Coronary artery (tissue), 2 donors: ENCODE measurements at regions not wholly inside any gene's neighbourhood (a gene's known extent, or its start where the extent isn't known, plus 50 kb on each side); places are given as distances from the start of the nearest gene placed in this dataset.

Experiments used
- DNase-seq: peaks from one replicate; pipeline ENCODE4 v3.0.0-alpha.2; 2017; ENCODE audit warnings: low spot score
- H3K27ac ChIP-seq, 2 donors: fragments of 200-600 bp; sonication (generic); one replicate each; pipeline ENCODE4 v1.5.1; 2016 to 2019
- H3K4me3 ChIP-seq: fragments of 200-600 bp; sonication (generic); 2 replicates; pipeline ENCODE4 v1.5.1; 2016; ENCODE audit warnings: mild to moderate bottlenecking, moderate library complexity
- TF ChIP-seq, protein P1 (sequence below): fragments of 200-600 bp; sonication (generic); IDR thresholded peaks from one replicate; pipeline ENCODE4 v1.5.1; 2019; ENCODE audit warnings: antibody characterized with exemption

DNA sequence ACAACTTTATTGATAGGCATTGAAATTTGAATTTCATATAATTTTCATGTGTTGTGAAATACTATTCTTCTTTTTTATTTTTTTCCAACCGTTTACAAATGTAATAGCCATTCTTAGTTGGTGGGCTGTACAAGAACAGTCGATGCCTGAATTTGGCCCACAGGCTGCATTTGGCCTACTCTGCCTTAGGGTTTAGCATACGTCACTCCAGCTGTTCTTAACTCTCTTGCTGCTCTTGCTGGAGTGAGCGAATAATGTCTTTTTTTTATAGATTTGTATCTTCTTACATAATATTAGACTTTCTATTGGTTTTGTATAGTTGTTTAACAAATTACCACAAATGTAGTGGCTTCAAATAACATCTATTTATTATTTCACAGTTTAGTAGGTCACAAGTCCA lies 163.4 kb upstream of the MKI67 start:
- DNase-seq, result no peak
- no peak overlapping the region for H3K4me3 ChIP-seq
- no peak overlapping the region for H3K27ac ChIP-seq
- TF ChIP-seq, protein P1, sequence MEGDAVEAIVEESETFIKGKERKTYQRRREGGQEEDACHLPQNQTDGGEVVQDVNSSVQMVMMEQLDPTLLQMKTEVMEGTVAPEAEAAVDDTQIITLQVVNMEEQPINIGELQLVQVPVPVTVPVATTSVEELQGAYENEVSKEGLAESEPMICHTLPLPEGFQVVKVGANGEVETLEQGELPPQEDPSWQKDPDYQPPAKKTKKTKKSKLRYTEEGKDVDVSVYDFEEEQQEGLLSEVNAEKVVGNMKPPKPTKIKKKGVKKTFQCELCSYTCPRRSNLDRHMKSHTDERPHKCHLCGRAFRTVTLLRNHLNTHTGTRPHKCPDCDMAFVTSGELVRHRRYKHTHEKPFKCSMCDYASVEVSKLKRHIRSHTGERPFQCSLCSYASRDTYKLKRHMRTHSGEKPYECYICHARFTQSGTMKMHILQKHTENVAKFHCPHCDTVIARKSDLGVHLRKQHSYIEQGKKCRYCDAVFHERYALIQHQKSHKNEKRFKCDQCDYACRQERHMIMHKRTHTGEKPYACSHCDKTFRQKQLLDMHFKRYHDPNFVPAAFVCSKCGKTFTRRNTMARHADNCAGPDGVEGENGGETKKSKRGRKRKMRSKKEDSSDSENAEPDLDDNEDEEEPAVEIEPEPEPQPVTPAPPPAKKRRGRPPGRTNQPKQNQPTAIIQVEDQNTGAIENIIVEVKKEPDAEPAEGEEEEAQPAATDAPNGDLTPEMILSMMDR, result no peak

DNA sequence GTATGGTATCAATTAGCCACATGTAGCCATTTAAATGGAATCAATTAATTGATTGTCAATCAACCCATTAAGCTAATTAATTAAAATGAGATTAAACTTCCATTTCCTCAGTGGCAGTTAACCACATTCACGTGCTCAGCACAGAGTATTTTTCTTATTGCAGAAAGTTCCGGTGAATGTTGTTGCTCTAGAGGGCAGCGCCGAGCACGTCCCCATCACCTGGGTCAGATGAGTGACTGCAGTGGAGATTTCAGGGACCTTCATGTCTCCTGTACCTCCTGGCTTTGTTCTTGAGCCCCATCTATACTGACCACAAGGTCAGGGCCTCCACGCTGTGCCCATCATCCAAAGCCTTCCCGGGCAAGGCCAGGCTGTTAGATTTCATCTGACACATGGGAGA lies 168.8 kb upstream of the MKI67 start:
- TF ChIP-seq, protein P1, result no peak
- no peak for DNase-seq
- no peak overlapping the region for H3K4me3 ChIP-seq
- H3K27ac ChIP-seq, result no peak overlapping the region

DNA sequence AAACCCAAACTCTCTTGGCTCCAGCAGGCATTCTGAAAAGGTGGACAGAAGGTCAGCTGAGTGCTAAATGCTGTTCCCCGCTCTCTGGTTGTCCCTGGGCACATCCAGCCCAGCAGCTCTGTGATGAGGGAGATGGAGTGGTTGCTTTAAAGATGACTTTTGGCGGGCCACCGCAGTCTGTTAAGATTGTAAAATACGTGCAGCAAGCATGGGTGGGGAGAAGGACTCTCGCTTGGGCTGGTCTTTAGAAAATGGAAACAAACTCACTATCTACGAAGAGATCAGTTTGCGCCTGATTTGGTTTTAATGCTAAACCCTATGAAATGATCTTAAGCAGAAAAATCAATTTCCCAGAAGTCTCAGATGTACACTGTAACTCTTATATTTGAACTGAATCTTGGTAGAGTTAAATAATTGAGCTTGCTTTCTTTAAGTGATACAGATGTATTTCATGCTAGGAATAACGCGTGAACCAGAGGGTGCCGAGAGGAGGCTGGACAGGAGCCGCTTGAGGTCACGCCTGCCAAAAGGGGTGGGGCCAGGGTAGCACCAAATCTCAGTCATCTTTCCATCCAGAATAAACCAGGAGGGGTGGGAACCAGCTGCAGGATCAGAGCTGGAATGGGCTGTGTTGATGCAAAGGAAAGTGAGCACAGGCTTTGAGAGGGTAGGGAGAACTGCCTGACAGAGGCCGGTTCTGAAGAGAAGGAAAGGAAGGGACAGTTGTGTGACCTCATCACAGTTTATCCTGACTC lies 170.2 kb upstream of the MKI67 start:
- Histone ChIP-seq H3K4me3 (no peak overlapping the region), H3K27ac (no peak overlapping the region)
- DNase-seq, result no peak
- TF ChIP-seq, protein P1, result no peak

DNA sequence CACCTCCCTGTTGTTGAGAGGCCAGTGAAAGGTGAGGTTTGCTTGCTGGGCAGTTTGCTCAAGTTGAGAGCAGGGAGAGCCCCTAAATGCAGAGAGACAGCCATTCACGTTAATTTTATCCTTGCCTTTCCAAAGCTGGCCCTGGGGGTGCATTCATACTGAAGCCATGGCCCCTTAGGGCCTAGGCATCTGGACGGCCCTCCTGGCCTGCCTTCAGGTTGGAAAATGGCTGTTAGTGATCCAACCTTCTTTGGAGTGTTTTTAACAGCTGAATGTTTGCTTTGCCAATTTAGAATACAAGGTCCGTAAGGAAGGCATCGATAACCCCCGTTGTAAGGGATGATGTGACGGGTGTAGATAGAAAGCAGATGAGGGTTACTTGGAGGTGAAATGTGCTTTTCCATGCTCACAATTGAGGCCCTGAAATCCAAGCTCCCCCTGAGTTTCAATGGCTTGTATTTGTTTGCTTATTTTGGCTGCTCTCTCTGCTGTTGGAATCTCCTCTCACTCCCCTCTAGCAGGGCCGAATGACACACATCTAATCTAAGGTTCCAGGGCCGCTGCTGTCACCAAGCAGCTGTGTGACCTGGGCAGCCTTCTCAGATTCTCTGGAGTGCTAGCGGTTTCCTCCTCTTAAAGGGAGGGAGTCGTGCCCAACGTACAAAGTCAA lies 171.6 kb upstream of the MKI67 start:
- no peak overlapping the region for H3K27ac ChIP-seq
- no peak for DNase-seq
- no peak overlapping the region for H3K4me3 ChIP-seq
- TF ChIP-seq, protein P1, result no peak

DNA sequence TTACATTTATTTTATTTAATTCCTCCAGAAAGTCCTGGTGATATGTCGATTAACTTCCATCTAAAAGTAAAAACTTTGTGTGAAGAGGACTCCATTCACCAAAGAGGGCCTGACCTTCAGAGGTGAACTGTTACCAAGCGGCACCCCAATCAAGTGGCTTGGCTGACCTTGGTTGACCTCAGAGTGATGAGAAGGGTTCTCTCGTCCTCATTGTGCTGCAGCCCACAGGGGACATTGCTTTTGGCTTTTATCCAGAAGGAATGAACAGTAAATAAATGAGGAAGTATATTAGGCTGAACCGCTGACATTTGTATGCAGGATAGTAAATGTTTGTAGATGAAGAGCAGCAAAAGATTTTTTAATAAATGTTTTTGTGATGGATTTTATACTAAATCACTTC lies 172.4 kb upstream of the MKI67 start:
- H3K4me3 ChIP-seq, result no peak overlapping the region
- no peak overlapping the region for H3K27ac ChIP-seq
- DNase-seq, result no peak
- TF ChIP-seq, protein P1, result no peak

DNA sequence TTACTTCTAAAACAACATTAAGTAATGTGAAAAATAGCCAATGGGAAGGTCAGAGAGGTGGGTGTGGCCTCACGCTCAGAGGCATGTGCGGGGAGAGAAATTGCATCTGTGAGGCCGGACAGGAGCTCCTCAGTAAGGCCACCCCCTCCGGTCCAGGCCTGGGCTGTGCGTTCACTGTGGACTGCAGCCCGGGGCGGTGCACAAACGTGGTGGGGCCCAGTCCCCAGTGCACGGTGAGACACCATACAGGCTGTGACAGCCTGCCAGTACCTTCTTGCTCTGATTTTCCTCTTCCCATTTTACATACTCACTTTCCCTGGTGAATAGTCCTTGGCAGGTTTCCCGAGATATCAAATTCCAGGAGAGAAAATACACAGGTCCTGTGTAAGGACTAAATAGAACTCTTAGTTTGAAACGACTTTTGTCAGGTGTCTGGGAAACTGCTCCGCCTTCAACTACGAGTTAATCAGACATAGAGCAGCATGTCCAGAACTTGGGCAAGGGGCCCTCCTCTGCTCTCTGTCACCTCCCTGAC lies 174.1 kb upstream of the MKI67 start:
- TF ChIP-seq, protein P1, result no peak
- DNase-seq, result no peak

DNA sequence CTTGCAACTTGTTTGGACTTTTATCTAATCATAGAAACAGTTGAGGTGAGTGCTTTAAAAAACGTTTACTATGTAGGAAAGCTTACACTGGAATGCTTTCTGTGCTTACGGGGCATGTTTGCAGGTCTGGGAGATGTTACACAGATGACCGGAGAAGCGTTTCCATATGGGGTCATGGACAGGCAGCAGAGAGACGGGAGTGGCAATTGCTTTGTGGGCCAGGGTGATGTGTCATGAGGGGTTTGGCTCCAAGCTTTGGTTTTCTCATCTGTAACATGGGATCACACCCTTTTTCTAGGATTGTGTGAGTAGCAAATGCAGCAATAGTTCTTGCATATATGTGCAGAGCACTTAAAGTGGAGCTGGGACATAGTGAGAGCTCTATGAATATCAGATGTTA lies 174.8 kb upstream of the MKI67 start:
- H3K27ac ChIP-seq, result no peak overlapping the region
- DNase-seq, result no peak
- TF ChIP-seq, protein P1, result no peak

More for the DNA sequence above, 174.1 kb upstream of the MKI67 start:
- H3K4me3 ChIP-seq, result no peak overlapping the region
- H3K27ac ChIP-seq, result no peak overlapping the region

More for the DNA sequence above, 174.8 kb upstream of the MKI67 start:
- H3K4me3 ChIP-seq, result no peak overlapping the region
